Stimulated activated naive B cell treated with anti-CD40 and anti-IgM and Interleukin-4, amounts not matched to agents 10 μg/mL and 1 μg/mL and 100 μg/mL, for 72 hours (primary cell): ENCODE measurements at regions not wholly inside any gene's neighbourhood (a gene's known extent, or its start where the extent isn't known, plus 50 kb on each side); places are given as distances from the start of the nearest gene placed in this dataset.

ENCODE experiments used
- ATAC-seq, 2 donors: fragments of 150-1000 bp; cut with Tn5 transposase; replicated peaks; 2 replicates each; pipeline ENCODE4 v1.10.0; 2021; ENCODE audit warnings: moderate library complexity in 1 of 2
- DNase-seq: peaks from one replicate; pipeline ENCODE4 v3.0.0; 2021
- H3K27ac Mint-ChIP-seq: one replicate; pipeline ENCODE4 v1.8.0; 2022; ENCODE audit warnings: mild to moderate bottlenecking, mixed read lengths
- H3K27me3 Mint-ChIP-seq, 2 donors: one replicate each; pipeline ENCODE4 v1.8.0; 2022; ENCODE audit warnings: mixed read lengths in 2 of 2
- H3K36me3 Mint-ChIP-seq, 2 donors: one replicate each; pipeline ENCODE4 v1.8.0; 2022; ENCODE audit warnings: mixed read lengths in 2 of 2, mild to moderate bottlenecking in 1 of 2
- H3K4me1 Mint-ChIP-seq, 2 donors: one replicate each; pipeline ENCODE4 v1.8.0; 2022; ENCODE audit warnings: mixed read lengths in 2 of 2, mild to moderate bottlenecking in 1 of 2
- H3K4me3 Mint-ChIP-seq, 2 donors: one replicate each; pipeline ENCODE4 v1.8.0; 2022; ENCODE audit warnings: mild to moderate bottlenecking in 2 of 2, mixed read lengths in 2 of 2, moderate library complexity in 1 of 2
- H3K9me3 Mint-ChIP-seq, 2 donors: one replicate each; pipeline ENCODE4 v1.8.0; 2022; ENCODE audit warnings: mixed read lengths in 2 of 2, mild to moderate bottlenecking in 1 of 2

GRCh38 chr17:62913991-62914570, 52.0 kb upstream of the TANC2 start:
- no peak overlapping the region for H3K27ac Mint-ChIP-seq
- no peaks in the 10 kb centered on the region for H3K36me3 Mint-ChIP-seq
- H3K27me3 Mint-ChIP-seq: peaks cover 15 to 31% of the 10 kb centered on the region in 2 donors
- ATAC-seq: no peak
- no peak overlapping the region for H3K4me3 Mint-ChIP-seq
- H3K4me1 Mint-ChIP-seq: no peaks in the 10 kb centered on the region
- H3K9me3 Mint-ChIP-seq: peaks cover 3 to 5% of the 10 kb centered on the region in 2 donors
- no peak for DNase-seq

GRCh38 chr17:62912363-62912762, 53.7 kb upstream of the TANC2 start:
- Mint-ChIP-seq H3K4me3 (no peak overlapping the region), H3K9me3 (peaks cover 3 to 5% of the 10 kb centered on the region in 2 donors), H3K4me1 (no peaks in the 10 kb centered on the region), H3K27me3 (peaks cover 15 to 39% of the 10 kb centered on the region in 2 donors), H3K36me3 (no peaks in the 10 kb centered on the region), H3K27ac (no peak overlapping the region)
- no peak for ATAC-seq
- DNase-seq: no peak

- ATAC-seq: no peak
- Mint-ChIP-seq H3K36me3 (no peaks in the 10 kb centered on the region), H3K27ac (no peak overlapping the region), H3K27me3 (peaks cover 16 to 45% of the 10 kb centered on the region in 2 donors), H3K4me3 (no peak overlapping the region), H3K4me1 (no peaks in the 10 kb centered on the region), H3K9me3 (peaks cover 3 to 5% of the 10 kb centered on the region in 2 donors)
- no peak for DNase-seq
Measured at GRCh38 chr17:62911114-62911513, 54.9 kb upstream of the TANC2 start.

GRCh38 chr17:62910277-62910676, 55.8 kb upstream of the TANC2 start:
- no peak overlapping the region for H3K4me3 Mint-ChIP-seq
- no peaks in the 10 kb centered on the region for H3K36me3 Mint-ChIP-seq
- DNase-seq (no peak), ATAC-seq (no peak)
- no peaks in the 10 kb centered on the region for H3K4me1 Mint-ChIP-seq
- H3K27me3 Mint-ChIP-seq: peaks cover 15 to 45% of the 10 kb centered on the region in 2 donors
- H3K27ac Mint-ChIP-seq: no peak overlapping the region
- peaks cover 3 to 5% of the 10 kb centered on the region in 2 donors for H3K9me3 Mint-ChIP-seq

GRCh38 chr17:62907961-62908360, 58.1 kb upstream of the TANC2 start:
- no peak overlapping the region for H3K4me3 Mint-ChIP-seq
- no peaks in the 10 kb centered on the region for H3K4me1 Mint-ChIP-seq
- DNase-seq: no peak

GRCh38 chr17:62906881-62907280, 59.2 kb upstream of the TANC2 start:
- no peak for ATAC-seq

More at GRCh38 chr17:62907961-62908360, 58.1 kb upstream of the TANC2 start:
- Mint-ChIP-seq H3K27ac (no peak overlapping the region), H3K27me3 (peaks cover 14 to 29% of the 10 kb centered on the region in 2 donors), H3K9me3 (peaks cover 3 to 5% of the 10 kb centered on the region in 2 donors), H3K36me3 (no peaks in the 10 kb centered on the region)
- no peak for ATAC-seq

GRCh38 chr17:62905233-62905632, 60.8 kb upstream of the TANC2 start:
- ATAC-seq (no peak), DNase-seq (no peak)
- Mint-ChIP-seq H3K27me3 (peaks cover 14 to 17% of the 10 kb centered on the region in 2 donors), H3K4me3 (no peak overlapping the region), H3K36me3 (no peaks in the 10 kb centered on the region), H3K9me3 (no peaks in the 10 kb centered on the region), H3K27ac (no peak overlapping the region), H3K4me1 (no peaks in the 10 kb centered on the region)

More at GRCh38 chr17:62906881-62907280, 59.2 kb upstream of the TANC2 start:
- no peak overlapping the region for H3K27ac Mint-ChIP-seq
- no peaks in the 10 kb centered on the region for H3K4me1 Mint-ChIP-seq
- no peak for DNase-seq
- no peak overlapping the region for H3K4me3 Mint-ChIP-seq
- H3K9me3 Mint-ChIP-seq: peaks cover 0 to 2% of the 10 kb centered on the region in 2 donors
- H3K36me3 Mint-ChIP-seq: no peaks in the 10 kb centered on the region
- H3K27me3 Mint-ChIP-seq: peaks cover 20 to 22% of the 10 kb centered on the region in 2 donors

- no peak for ATAC-seq
- Mint-ChIP-seq H3K4me1 (no peaks in the 10 kb centered on the region), H3K4me3 (no peak overlapping the region), H3K27me3 (peaks cover 12 to 16% of the 10 kb centered on the region in 2 donors), H3K27ac (no peak overlapping the region), H3K36me3 (no peaks in the 10 kb centered on the region), H3K9me3 (no peaks in the 10 kb centered on the region)
- no peak for DNase-seq
Measured at GRCh38 chr17:62902531-62903220, 63.4 kb upstream of the TANC2 start.

GRCh38 chr17:62901544-62901943, 64.5 kb upstream of the TANC2 start:
- Mint-ChIP-seq H3K27ac (no peak overlapping the region), H3K27me3 (peaks cover 4 to 17% of the 10 kb centered on the region in 2 donors), H3K4me1 (no peaks in the 10 kb centered on the region), H3K36me3 (no peaks in the 10 kb centered on the region), H3K9me3 (no peaks in the 10 kb centered on the region), H3K4me3 (no peak overlapping the region)
- no peak for DNase-seq
- no peak for ATAC-seq

- peaks cover 4 to 17% of the 10 kb centered on the region in 2 donors for H3K27me3 Mint-ChIP-seq
- DNase-seq: no peak
- no peaks in the 10 kb centered on the region for H3K4me1 Mint-ChIP-seq
- H3K27ac Mint-ChIP-seq: no peak overlapping the region
- no peaks in the 10 kb centered on the region for H3K9me3 Mint-ChIP-seq
- no peak overlapping the region for H3K4me3 Mint-ChIP-seq
- no peaks in the 10 kb centered on the region for H3K36me3 Mint-ChIP-seq
- ATAC-seq: no peak
Measured at GRCh38 chr17:62900096-62900495, 65.9 kb upstream of the TANC2 start.

GRCh38 chr17:62899361-62899760, 66.7 kb upstream of the TANC2 start:
- no peak overlapping the region for H3K4me3 Mint-ChIP-seq
- no peak for ATAC-seq
- DNase-seq: no peak
- H3K27me3 Mint-ChIP-seq: peaks cover 4 to 17% of the 10 kb centered on the region in 2 donors
- no peaks in the 10 kb centered on the region for H3K9me3 Mint-ChIP-seq
- H3K4me1 Mint-ChIP-seq: no peaks in the 10 kb centered on the region
- H3K36me3 Mint-ChIP-seq: no peaks in the 10 kb centered on the region
- no peak overlapping the region for H3K27ac Mint-ChIP-seq

- no peaks in the 10 kb centered on the region for H3K4me1 Mint-ChIP-seq
- no peaks in the 10 kb centered on the region for H3K9me3 Mint-ChIP-seq
- H3K27me3 Mint-ChIP-seq: peaks cover 4 to 17% of the 10 kb centered on the region in 2 donors
- no peaks in the 10 kb centered on the region for H3K36me3 Mint-ChIP-seq
- no peak overlapping the region for H3K27ac Mint-ChIP-seq
- no peak overlapping the region for H3K4me3 Mint-ChIP-seq
- DNase-seq (no peak), ATAC-seq (no peak)
Measured at GRCh38 chr17:62898239-62898864, 67.7 kb upstream of the TANC2 start.

- H3K9me3 Mint-ChIP-seq: no peaks in the 10 kb centered on the region
- H3K36me3 Mint-ChIP-seq: no peaks in the 10 kb centered on the region
- ATAC-seq (no peak), DNase-seq (no peak)
- H3K27ac Mint-ChIP-seq: no peak overlapping the region
- H3K27me3 Mint-ChIP-seq: peaks cover 4 to 11% of the 10 kb centered on the region in 2 donors
- no peak overlapping the region for H3K4me3 Mint-ChIP-seq
- H3K4me1 Mint-ChIP-seq: no peaks in the 10 kb centered on the region
Measured at GRCh38 chr17:62897706-62898105, 68.3 kb upstream of the TANC2 start.

GRCh38 chr17:62895320-62896301, 70.4 kb upstream of the TANC2 start:
- ATAC-seq: no peak
- peaks cover 4 to 6% of the 10 kb centered on the region in 2 donors for H3K27me3 Mint-ChIP-seq
- no peak overlapping the region for H3K4me3 Mint-ChIP-seq
- no peaks in the 10 kb centered on the region for H3K9me3 Mint-ChIP-seq
- no peaks in the 10 kb centered on the region for H3K36me3 Mint-ChIP-seq
- no peak overlapping the region for H3K27ac Mint-ChIP-seq
- H3K4me1 Mint-ChIP-seq: no peaks in the 10 kb centered on the region
- no peak for DNase-seq
